AML-193 (cell line): ENCODE measurements at regions not wholly inside any gene's neighbourhood (a gene's known extent, or its start where the extent isn't known, plus 50 kb on each side); places are given as distances from the start of the nearest gene placed in this dataset.
"Not testable (repeated sequence)": the region's sequence is repeated elsewhere in the genome, so short reads cannot be mapped to it uniquely, and the experiment has no call there.

Experiments
- DNase-seq, 2 experiments: peaks; one replicate each; lab custom pipeline; 2025; lab: John Stamatoyannopoulos, UW

- DNase-seq, result no peak
These were observed 578.7 kb upstream of the NETO1 start for GRCh38 chr18:73446502-73446901.

GRCh38 chr18:73431620-73432019, 563.8 kb upstream of the NETO1 start:
- DNase-seq, result no peak

DNA sequence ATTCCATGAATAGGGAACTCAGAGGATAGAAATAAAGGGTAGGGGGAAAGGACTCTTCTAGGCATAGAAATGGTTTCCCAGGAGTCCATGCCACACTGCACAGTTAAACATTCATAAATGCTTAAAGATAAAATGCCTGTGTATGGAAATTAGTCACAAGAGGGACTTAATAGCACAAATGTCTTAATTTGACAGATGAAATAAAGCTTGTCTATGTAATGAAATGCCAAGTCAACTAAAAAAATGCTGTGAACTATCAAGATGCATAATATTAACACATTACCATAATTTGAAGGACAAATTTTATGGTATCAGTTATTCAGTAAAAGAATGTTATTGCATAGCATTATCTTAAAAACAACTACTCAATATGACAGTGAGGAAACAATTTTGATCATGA, 553.2 kb upstream of the NETO1 start:
- DNase-seq, result no peak

DNA sequence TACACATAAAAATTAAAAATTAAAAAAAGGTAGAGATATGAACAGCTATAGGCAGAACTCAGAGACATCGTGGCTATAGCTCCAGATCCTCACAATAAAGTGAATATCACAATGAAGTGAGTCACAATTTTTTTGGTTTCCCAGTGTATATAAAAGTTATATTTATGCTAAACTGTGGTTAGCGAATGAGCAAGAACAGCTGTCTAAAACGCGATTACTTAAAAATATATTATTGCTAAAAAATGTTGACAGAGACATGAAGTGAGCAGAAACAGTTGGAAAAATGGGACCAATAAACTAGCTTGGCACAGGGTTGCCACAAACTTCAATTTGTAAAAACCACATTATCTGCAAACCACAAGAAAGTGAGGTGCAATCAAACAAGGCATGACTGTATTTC, 551.7 kb upstream of the NETO1 start:
- no peak for DNase-seq

DNA sequence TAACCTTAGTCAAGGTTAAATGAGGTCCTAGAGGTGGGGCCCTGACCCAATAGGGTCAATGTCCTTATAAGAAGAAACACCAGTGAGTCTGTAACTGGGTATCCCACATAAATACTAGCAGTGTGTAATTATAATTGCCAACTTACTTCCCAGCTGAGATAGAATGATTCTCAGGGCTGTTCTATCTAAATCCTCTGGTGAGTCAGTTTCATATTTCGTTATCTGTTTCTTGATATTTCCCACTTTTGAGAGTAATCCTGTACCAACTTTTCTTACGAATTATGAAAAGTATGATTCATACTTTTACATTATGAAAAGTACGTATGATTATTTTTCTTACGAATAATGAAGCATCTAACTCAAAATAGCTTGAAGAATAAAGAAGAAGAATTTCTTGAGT, 546.8 kb upstream of the NETO1 start:
- DNase-seq, result no peak

GRCh38 chr18:73414069-73414468, 546.3 kb upstream of the NETO1 start:
- DNase-seq, result no peak

- no peak for DNase-seq
These were observed 541.5 kb upstream of the NETO1 start for GRCh38 chr18:73409242-73409641.

DNA sequence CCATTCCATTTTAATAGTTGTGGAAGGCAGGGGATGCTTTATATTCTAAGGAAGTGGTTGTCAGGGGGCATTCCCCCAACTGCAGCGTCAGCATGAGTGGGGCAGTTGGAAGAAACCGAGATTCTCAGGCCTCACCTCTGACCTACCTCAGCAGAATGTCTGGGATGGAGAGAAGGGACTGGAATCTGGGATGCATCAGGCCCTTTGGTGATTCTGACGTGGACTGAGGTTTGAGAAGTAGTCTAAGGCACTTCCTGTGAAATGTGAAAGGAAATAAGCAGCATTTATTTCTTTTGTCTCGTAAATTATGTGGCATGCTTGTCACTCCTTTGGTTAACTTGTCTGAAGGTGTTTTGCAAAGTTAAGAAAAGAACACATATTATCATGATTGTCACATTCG, 540.7 kb upstream of the NETO1 start:
- DNase-seq, result no peak

GRCh38 chr18:73407506-73407905, 539.7 kb upstream of the NETO1 start:
- DNase-seq, result no peak

DNA sequence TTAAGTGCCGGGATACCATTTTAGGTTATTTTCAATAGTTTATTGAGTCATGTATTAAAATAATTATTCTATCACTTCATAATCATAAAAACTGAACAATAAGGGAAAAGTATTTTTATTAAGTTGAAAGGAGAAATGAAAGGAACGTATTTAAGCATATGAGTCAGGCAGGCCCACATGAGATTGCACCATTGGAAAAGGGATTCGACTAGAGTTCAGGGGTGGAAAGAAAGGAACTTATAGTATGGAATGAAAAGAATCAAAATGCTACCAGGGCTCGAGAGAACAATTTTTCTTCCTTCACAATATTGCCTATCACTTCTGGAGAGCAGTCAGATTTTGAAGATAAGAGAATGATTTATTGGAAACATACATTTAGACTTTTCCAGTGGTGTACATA, 516.5 kb upstream of the NETO1 start:
- no peak for DNase-seq

DNA sequence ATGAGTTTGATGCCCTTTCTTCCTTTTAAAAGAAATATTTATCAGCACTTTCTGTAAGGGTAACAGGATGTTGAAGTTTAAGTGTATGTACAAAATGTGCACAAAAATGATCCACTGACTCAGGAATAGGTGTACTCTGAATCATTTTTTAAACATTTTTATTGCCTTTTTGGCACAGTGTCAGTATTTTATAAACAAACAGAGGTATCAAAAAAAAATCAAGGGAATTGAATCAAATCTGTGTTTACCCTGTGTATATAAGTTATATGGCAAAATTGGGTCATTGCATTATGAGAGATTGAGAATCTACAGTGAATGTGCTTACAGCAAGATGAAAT, 513.9 kb upstream of the NETO1 start:
- DNase-seq, result no peak

- DNase-seq, result no peak
These were observed 513.4 kb upstream of the NETO1 start for GRCh38 chr18:73381016-73381698.

- no peak for DNase-seq
These were observed 498.9 kb upstream of the NETO1 start for GRCh38 chr18:73366713-73367112.

GRCh38 chr18:73365018-73365417, 497.2 kb upstream of the NETO1 start:
- DNase-seq, result no peak

DNA sequence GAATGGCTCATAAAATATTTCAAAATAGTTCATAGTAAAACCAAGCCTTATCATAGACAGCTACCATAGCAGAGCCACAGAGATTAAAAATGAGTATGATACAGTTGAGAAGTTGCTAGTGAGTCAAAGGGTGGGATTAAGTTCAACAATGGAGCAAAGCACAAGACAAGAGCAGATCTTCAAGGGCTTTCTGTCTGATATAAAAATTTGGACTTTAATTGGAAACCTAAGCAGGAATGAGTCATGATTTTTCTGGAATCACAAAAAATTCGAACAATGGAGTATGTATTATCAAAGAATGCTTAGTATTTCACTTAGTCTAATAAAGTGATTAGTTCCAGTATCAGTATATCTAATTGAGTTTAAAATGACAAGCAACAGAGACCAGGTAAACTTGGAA, 487.3 kb upstream of the NETO1 start:
- no peak for DNase-seq

- DNase-seq, result no peak
These were observed 484.8 kb upstream of the NETO1 start for GRCh38 chr18:73352546-73352945.

GRCh38 chr18:73340135-73340977, 472.6 kb upstream of the NETO1 start:
- no peak for DNase-seq

- DNase-seq, result no peak
These were observed 463.5 kb upstream of the NETO1 start for GRCh38 chr18:73331212-73331772.

GRCh38 chr18:73330106-73330505, 462.3 kb upstream of the NETO1 start:
- DNase-seq, result not testable (repeated sequence)

- DNase-seq, result not testable (repeated sequence)
These were observed 456.5 kb upstream of the NETO1 start for GRCh38 chr18:73324187-73324831.

DNA sequence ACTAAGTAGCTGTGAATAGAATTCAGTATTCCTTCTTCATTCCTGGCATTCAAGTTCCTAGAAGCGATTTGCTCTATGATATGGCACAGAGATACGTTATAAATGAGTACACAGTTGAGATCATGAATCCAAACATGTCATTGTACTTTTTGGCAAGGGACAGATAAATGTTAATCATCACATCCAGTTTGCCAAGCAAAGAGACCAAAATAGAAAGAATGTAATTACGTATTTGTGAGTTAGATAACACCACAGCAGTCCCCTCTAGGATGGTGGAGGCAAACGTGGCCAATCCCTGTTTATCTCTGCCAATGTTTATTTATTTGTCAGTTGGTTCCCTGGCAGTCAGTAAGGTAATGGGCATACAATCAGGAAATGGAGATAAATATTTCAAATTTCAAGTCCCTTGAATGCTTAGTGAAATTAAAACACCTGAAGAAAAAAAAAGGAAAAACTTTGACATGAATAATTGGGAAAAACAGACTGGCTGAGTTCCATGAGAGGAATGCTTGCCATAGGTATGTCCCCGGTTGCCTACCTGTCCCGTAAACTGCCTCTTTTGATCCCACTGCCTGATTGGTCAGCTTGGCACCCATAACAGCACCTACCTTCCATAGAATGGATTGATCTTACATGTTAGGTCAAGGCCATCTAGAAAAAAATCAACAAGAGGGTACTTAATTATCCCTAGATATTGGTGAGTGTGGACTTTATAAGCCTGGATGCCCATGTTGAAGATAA, 451.1 kb upstream of the NETO1 start:
- no peak for DNase-seq

GRCh38 chr18:73316513-73316912, 448.7 kb upstream of the NETO1 start:
- no peak for DNase-seq
